ENCODE measurements at regions not wholly inside any gene's neighbourhood (a gene's known extent, or its start where the extent isn't known, plus 50 kb on each side); places are given as distances from the start of the nearest gene placed in this dataset.

GRCh38 chr4:115607311-115607710, 493.9 kb upstream of the NDST4 start:
- Histone ChIP-seq H4K5ac (ENCODE audit: low read depth, low read length) (no peak overlapping the region), H2BK20ac (ENCODE audit: low read depth, low read length) (no peak overlapping the region), H3K27ac (ENCODE audit: insufficient read depth, low read length) (no peak overlapping the region), H2BK15ac (ENCODE audit: low read depth, low read length) (no peak overlapping the region), H3K18ac (ENCODE audit: low read depth, low read length) (no peak overlapping the region), H2AFZ (replicated peaks; ENCODE audit: low read length, poor library complexity) (no peak overlapping the region), H3K36me3 (ENCODE audit: control insufficient read depth, insufficient read depth, low read length) (no peaks in the 10 kb centered on the region), H3K9ac (ENCODE audit: low read depth, low read length) (no peak overlapping the region), H4K91ac (ENCODE audit: insufficient read depth, low read depth, low read length) (no peak overlapping the region), H3K23ac (ENCODE audit: low read depth, low read length) (no peak overlapping the region), H2AK5ac (ENCODE audit: low read depth, low read length) (no peak overlapping the region), H3K4ac (ENCODE audit: low read depth, low read length) (no peak overlapping the region), H3K4me3 (ENCODE audit: insufficient read depth, low read depth, low read length) (no peak overlapping the region), H3K56ac (ENCODE audit: extremely low read depth, insufficient read depth, low read length) (no peak overlapping the region), H3K9me3 (ENCODE audit: control insufficient read depth, insufficient read depth, low read length) (peaks cover 2% of the 10 kb centered on the region; the same call in 1 of the 2 replicates), H3K9me1 (ENCODE audit: insufficient read depth, low read length) (no peaks in the 10 kb centered on the region), H3K79me1 (ENCODE audit: low read depth in 1 of 2, low read length in 2 of 2) (no peaks in the 10 kb centered on the region), H3K4me1 (ENCODE audit: control insufficient read depth, insufficient read depth, low read length) (no peaks in the 10 kb centered on the region), H3K4me2 (ENCODE audit: low read depth, low read length) (no peak overlapping the region), H4K8ac (ENCODE audit: low read depth in 2 of 2, low read length in 2 of 2) (no peak overlapping the region), H2BK5ac (ENCODE audit: low read depth, low read length, poor library complexity, severe bottlenecking) (no peak overlapping the region), H2AK9ac (replicated peaks; ENCODE audit: low read depth, low read length, poor library complexity) (no peak overlapping the region), H3K27me3 (ENCODE audit: control insufficient read depth, insufficient read depth, low read length) (no peaks in the 10 kb centered on the region), H4K20me1 (ENCODE audit: insufficient read depth, low read length) (no peaks in the 10 kb centered on the region), H2BK120ac (ENCODE audit: low read depth, low read length) (no peak overlapping the region), H3K14ac (replicated peaks; ENCODE audit: low read depth, low read length) (no peak overlapping the region)
- intact Hi-C loops (cut with micrococcal nuclease) (no loop called here), dilution Hi-C loops (cut with HindIII; ENCODE audit: low sequenced_read_pairs, unreplicated experiment) (no loop called here), in situ Hi-C loops (cut with MboI; ENCODE audit: low sequenced_read_pairs) (no loop called here)
- no peak for DNase-seq
- WGBS, 2 experiments (ENCODE audit: extremely low coverage in 2 of 2, insufficient read length in 1 of 2): no CpG with 5 or more reads among the region's 3 CpGs
- no peak for TF ChIP-seq MAZ (IDR thresholded peaks at IDR 0.05; ENCODE audit: borderline replicate concordance, low read depth, low read length)
- BruUV-seq (replicated peaks): no TSS peak
- ChIA-PET POLR2A (ENCODE audit: unreplicated experiment) (no interaction called here), CTCF (no interaction called here)
- no peak for ATAC-seq (ENCODE audit: low read depth)

Data from IMR-90 (cell line).